H7 (cell line): ENCODE measurements at regions not wholly inside any gene's neighbourhood (a gene's known extent, or its start where the extent isn't known, plus 50 kb on each side); places are given as distances from the start of the nearest gene placed in this dataset.
A peak's percentile ranks its signal among the peaks of the same experiment; 100 is the strongest.
"Not testable (repeated sequence)": the region's sequence is repeated elsewhere in the genome, so short reads cannot be mapped to it uniquely, and the experiment has no call there.

ENCODE experiments used
- DNase-seq: peaks from one replicate; pipeline ENCODE4 v3.0.0; 2012
- H3K27me3 ChIP-seq: 2 replicates; pipeline ENCODE4 v1.6.0; 2011; ENCODE audit warnings: mild to moderate bottlenecking, low read length; ENCODE audit not compliant: control insufficient read depth, insufficient read depth
- H3K36me3 ChIP-seq: replicated peaks from 2 replicates; pipeline ENCODE4 v1.5.1; 2011; ENCODE audit warnings: low read length; ENCODE audit not compliant: control insufficient read depth, insufficient read depth
- H3K4me3 ChIP-seq: 2 replicates; pipeline ENCODE4 v1.5.1; 2011; ENCODE audit warnings: low read depth, mild to moderate bottlenecking, control low read depth, low read length, moderate library complexity; ENCODE audit not compliant: insufficient read depth

DNA sequence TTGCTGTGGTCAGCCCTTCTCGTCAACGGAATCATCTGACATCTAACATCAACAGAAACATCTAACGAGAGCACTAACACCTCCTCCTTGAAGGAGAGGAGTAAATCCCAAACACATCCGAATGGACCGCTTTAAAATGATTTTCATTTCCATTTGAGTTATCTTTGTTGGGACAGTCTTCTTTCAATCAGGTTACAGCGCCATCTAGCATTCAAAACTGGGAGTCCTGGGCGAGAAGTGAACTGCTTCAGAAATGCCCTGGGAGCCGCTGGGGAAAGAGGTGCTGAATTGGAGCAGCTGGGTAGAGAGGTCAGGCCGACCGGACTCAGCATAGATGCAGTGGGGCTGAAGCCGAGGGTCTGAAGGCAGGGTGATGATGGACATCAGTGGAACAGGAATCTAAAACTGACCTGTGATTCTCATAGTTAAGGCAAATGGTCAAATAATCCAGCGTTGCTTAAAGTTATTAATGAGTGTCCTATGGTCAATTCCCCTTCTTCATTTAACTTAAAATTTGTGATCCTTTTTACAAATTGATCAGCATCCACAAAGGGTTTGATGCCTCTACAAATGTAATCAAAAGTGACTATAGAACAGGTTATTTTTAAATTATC is 170.0 kb upstream of the NDN start:
- no peak overlapping the region for H3K4me3 ChIP-seq
- DNase-seq = peak; percentile 29

DNA sequence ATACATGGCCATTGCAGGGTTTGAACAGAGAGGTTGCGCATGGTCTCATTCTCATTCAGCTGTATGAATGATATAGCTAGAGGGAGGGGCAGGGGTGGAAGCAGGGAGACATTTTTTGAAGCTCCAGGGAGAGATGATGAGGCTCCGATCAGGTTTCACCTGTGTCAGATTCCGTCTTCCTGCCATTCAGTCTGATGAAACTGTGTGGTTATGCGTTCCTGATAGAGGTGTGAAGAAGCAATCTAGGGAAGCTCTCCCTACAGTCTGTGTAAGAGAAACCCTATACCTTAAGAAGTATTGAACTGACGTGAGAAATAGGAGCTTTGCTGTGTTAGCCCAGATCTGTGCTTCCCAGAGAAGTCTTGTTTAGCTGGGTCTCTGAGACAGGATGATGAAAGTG is 171.9 kb upstream of the NDN start:
- H3K4me3 ChIP-seq = no peak overlapping the region
- no peaks in the 10 kb centered on the region for H3K27me3 ChIP-seq
- no peaks in the 10 kb centered on the region for H3K36me3 ChIP-seq

More for the DNA sequence above, 170.0 kb upstream of the NDN start:
- Histone ChIP-seq H3K36me3 (no peaks in the 10 kb centered on the region), H3K27me3 (no peaks in the 10 kb centered on the region)

GRCh38 chr15:23860290-23861245 is 173.5 kb upstream of the NDN start:
- Histone ChIP-seq H3K36me3 (no peaks in the 10 kb centered on the region), H3K4me3 (peak overlapping the region; percentile 12; the same call in 1 of the 2 replicates), H3K27me3 (no peaks in the 10 kb centered on the region)
- peak; percentile 73 for DNase-seq

More for the DNA sequence above, 171.9 kb upstream of the NDN start:
- no peak for DNase-seq

DNA sequence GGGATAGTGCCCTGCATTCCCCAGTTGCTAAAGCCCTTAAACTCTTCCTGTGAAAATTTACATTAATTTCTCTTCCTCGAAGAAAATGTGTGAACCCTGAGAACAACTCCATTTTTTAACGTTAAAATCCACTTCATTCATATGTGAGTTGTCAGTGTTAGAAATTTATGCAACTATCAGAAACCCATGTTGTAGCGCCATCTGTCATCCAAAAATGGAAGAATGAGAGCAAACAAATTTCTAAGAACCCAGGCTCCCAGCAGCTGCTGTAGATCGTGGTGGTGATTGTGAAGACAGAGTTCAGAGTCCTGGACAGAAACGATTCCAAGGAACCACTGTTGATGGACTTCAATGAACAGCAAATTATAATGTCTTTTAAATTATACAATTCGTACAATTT is 179.7 kb upstream of the NDN start:
- H3K4me3 ChIP-seq = no peak overlapping the region
- no peaks in the 10 kb centered on the region for H3K27me3 ChIP-seq
- DNase-seq = no peak
- no peaks in the 10 kb centered on the region for H3K36me3 ChIP-seq

- Histone ChIP-seq H3K27me3 (no peaks in the 10 kb centered on the region), H3K36me3 (no peaks in the 10 kb centered on the region), H3K4me3 (no peak overlapping the region)
- DNase-seq = peak; percentile 82
Observed at GRCh38 chr15:23869396-23869795, 182.3 kb upstream of the NDN start.

DNA sequence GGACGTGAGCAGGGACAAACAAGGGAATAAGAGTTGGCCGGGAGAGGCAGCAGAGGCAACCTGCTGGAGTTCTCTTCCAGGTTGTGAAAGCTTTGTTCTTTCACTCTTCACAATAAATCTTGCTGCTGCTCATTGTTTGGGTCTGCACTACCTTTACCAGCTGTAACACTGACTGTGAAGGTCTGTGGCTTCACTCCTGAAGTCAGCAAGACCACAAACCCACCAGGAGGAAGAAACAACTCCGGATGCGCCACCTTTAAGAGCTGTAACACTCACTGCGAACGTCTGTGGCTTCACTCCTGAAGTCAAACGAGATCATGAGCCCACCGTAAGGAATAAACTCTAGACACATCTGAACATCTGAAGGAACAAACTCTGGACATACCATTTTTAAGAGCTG is 186.5 kb upstream of the NDN start:
- H3K36me3 ChIP-seq, H3K4me3 ChIP-seq, H3K27me3 ChIP-seq, DNase-seq: not testable (repeated sequence)

- no peaks in the 10 kb centered on the region for H3K36me3 ChIP-seq
- H3K27me3 ChIP-seq = no peaks in the 10 kb centered on the region; the same call in 1 of the 2 replicates
- peak overlapping the region; percentile 15; the same call in 1 of the 2 replicates for H3K4me3 ChIP-seq
- DNase-seq = peak; percentile 78
Observed at GRCh38 chr15:23877502-23878412, 190.7 kb upstream of the NDN start.

- H3K4me3 ChIP-seq = no peak overlapping the region
- H3K27me3 ChIP-seq = no peaks in the 10 kb centered on the region; the same call in 1 of the 2 replicates
- no peak for DNase-seq
- H3K36me3 ChIP-seq = no peaks in the 10 kb centered on the region
Observed at GRCh38 chr15:23881291-23881690, 194.2 kb upstream of the NDN start.

DNA sequence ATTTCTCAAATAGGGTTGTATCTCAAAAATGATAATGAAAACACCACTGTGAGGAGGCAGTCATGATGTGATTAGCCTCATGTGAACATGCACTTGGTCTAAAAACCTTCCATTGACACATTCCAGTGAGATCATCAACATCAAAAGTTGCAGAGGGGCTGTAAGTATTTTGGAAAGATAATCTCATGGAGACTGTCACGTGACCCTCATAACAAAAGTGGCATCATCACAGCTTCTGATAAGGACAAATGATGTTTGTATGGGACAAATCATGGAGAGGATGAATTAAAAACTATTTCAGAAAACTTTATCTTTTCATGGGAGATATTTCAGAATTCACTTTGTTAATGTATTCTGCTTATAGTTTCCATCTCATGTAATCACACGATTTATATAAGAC is 203.1 kb upstream of the NDN start:
- DNase-seq = no peak
- Histone ChIP-seq H3K36me3 (no peaks in the 10 kb centered on the region), H3K4me3 (no peak overlapping the region), H3K27me3 (no peaks in the 10 kb centered on the region)

- no peak overlapping the region for H3K4me3 ChIP-seq
- DNase-seq = no peak
Observed at GRCh38 chr15:23897091-23897490, 210.0 kb upstream of the NDN start.

GRCh38 chr15:23897531-23897930 is 210.4 kb upstream of the NDN start:
- Histone ChIP-seq H3K4me3 (no peak overlapping the region), H3K27me3 (no peaks in the 10 kb centered on the region)
- no peak for DNase-seq

More at GRCh38 chr15:23897091-23897490, 210.0 kb upstream of the NDN start:
- Histone ChIP-seq H3K27me3 (no peaks in the 10 kb centered on the region), H3K36me3 (no peaks in the 10 kb centered on the region)

GRCh38 chr15:23910030-23910429 is 222.9 kb upstream of the NDN start:
- no peak overlapping the region for H3K4me3 ChIP-seq
- no peaks in the 10 kb centered on the region for H3K36me3 ChIP-seq
- DNase-seq = no peak
- H3K27me3 ChIP-seq = no peaks in the 10 kb centered on the region

More at GRCh38 chr15:23897531-23897930, 210.4 kb upstream of the NDN start:
- H3K36me3 ChIP-seq = no peaks in the 10 kb centered on the region

DNA sequence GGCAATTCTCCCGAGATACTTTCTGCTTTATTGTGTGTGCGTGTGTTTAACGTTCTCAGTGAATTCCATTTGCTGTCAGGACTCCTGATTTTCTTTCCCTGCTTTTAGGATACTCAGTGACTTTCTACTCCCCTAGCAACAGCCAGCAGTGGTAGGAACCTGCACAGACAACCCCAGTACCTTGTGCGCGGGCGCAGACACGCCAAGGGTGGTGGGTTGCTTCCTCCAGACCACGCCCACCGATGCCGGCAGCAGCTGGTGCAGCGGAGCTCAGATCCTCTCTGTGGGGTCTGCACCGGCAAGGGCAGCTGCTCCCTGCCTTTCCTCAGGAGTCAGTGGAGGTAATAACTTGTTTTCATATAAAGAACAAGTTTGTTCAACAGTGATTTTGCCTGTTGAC is 225.1 kb upstream of the NDN start:
- no peak overlapping the region for H3K4me3 ChIP-seq
- DNase-seq = peak; percentile 71
- no peaks in the 10 kb centered on the region for H3K27me3 ChIP-seq
- H3K36me3 ChIP-seq = no peaks in the 10 kb centered on the region

DNA sequence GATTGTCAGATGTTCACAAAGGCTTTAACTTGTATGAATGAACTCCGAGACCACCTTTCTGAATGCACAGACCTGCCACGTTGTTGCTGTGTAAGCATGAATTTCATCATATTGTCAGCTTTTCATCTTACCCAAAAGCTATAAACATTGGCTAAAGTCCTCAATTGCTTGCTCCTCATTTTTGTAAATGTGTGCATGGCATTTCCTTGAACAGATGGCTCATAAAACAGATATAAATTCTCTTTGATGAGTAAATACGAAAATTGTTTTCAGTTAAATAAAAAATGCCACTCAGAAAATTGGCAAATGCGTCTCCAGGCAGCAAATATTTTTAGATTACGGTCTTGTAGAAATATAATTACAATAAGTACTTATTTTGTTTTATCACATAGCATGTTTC is 226.0 kb upstream of the NDN start:
- no peaks in the 10 kb centered on the region for H3K27me3 ChIP-seq
- no peak for DNase-seq
- H3K36me3 ChIP-seq = no peaks in the 10 kb centered on the region
- H3K4me3 ChIP-seq = no peak overlapping the region
